ENCODE measurements at regions not wholly inside any gene's neighbourhood (a gene's known extent, or its start where the extent isn't known, plus 50 kb on each side); places are given as distances from the start of the nearest gene placed in this dataset.

DNA sequence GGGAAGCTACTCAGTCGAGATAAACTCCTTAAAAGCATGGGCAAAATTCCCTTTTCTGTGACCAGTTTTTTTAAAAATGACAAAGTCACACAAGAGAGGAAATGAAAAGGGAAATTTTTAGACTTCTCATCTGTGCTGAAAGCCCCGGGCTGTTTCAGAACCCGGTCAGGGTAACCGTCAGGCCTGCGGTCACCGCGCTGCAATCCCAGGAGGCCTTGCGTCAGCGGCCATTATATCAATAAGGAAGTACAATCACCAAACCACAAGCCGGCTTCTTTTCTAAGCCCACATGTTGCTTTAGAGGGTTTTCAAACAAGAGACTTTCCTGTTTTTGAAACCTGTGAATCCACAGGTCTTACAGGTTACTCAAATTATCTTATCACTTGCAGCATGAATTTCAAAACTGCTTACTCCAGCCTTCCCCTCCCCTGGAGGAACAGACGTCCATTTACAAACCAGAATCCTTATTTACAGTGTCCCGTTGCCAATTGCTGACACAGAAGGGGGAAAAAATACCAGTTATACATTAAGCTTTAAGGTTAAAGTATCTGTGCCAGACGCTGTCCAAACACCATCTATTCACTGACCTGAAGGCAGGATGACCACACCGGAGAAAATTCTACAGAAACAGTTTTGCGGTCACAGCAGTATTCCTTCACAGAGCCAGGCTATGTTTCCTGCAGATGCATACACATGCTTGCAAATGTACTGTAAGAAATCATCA is 165.3 kb downstream of the TOMM20 start (continued):
- TF ChIP-seq, protein P1, sequence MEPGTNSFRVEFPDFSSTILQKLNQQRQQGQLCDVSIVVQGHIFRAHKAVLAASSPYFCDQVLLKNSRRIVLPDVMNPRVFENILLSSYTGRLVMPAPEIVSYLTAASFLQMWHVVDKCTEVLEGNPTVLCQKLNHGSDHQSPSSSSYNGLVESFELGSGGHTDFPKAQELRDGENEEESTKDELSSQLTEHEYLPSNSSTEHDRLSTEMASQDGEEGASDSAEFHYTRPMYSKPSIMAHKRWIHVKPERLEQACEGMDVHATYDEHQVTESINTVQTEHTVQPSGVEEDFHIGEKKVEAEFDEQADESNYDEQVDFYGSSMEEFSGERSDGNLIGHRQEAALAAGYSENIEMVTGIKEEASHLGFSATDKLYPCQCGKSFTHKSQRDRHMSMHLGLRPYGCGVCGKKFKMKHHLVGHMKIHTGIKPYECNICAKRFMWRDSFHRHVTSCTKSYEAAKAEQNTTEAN (CRISPR knock-in tag; IDR thresholded peaks at IDR 0.05) = no peak
- no peak for TF ChIP-seq SMC3 (conservative IDR thresholded peaks at IDR 0.05; ENCODE audit: insufficient read depth, low read depth, low read length)
- TF ChIP-seq CEBPG (CRISPR knock-in tag; IDR thresholded peaks at IDR 0.05) = peak; percentile 92
- peak; percentile 90 to 92 for TF ChIP-seq CEBPG (tag; conservative IDR thresholded peaks at IDR 0.05 in 1 of 2, IDR thresholded peaks at IDR 0.05 in 1 of 2)
- no peak for TF ChIP-seq SNRNP70 (optimal IDR thresholded peaks at IDR 0.05; ENCODE audit: low read depth, low read length)
- no peak for TF ChIP-seq ZNF444 (CRISPR knock-in tag; IDR thresholded peaks at IDR 0.05)
- no peak for TF ChIP-seq ETS2 (tag; IDR thresholded peaks at IDR 0.05; ENCODE audit: borderline replicate concordance, poor library complexity, severe bottlenecking)
- TF ChIP-seq ZNF239 (CRISPR knock-in tag; IDR thresholded peaks at IDR 0.05) = peak; percentile 87
- TF ChIP-seq RBM25 (IDR thresholded peaks at IDR 0.05; ENCODE audit: low read depth, low read length, severe bottlenecking) = no peak
- TF ChIP-seq FOXA1 (IDR thresholded peaks at IDR 0.05; ENCODE audit: borderline replicate concordance) = 0 out of 2 replicates have a peak, but pooled peaks have one; percentile 33
- no peak for TF ChIP-seq NONO (IDR thresholded peaks at IDR 0.05; ENCODE audit: low read depth in 2 of 2, low read length in 1 of 2)
- no peak for TF ChIP-seq FIP1L1 (IDR thresholded peaks at IDR 0.05; ENCODE audit: low read depth, low read length, poor library complexity, severe bottlenecking)
- no peak for TF ChIP-seq EZH2 (IDR thresholded peaks at IDR 0.05; ENCODE audit: borderline replicate concordance, low read depth, low read length)
- TF ChIP-seq ZNF232 (CRISPR knock-in tag; IDR thresholded peaks at IDR 0.05) = no peak
- no peak for TF ChIP-seq THAP7 (CRISPR knock-in tag; IDR thresholded peaks at IDR 0.05)
- no peak for TF ChIP-seq GTF2F1 (IDR thresholded peaks at IDR 0.05; ENCODE audit: low read depth, low read length)
- TF ChIP-seq, protein P2, sequence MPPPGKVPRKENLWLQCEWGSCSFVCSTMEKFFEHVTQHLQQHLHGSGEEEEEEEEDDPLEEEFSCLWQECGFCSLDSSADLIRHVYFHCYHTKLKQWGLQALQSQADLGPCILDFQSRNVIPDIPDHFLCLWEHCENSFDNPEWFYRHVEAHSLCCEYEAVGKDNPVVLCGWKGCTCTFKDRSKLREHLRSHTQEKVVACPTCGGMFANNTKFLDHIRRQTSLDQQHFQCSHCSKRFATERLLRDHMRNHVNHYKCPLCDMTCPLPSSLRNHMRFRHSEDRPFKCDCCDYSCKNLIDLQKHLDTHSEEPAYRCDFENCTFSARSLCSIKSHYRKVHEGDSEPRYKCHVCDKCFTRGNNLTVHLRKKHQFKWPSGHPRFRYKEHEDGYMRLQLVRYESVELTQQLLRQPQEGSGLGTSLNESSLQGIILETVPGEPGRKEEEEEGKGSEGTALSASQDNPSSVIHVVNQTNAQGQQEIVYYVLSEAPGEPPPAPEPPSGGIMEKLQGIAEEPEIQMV (tag; conservative IDR thresholded peaks at IDR 0.05; ENCODE audit: low read depth) = peak; percentile 85
- TF ChIP-seq ARHGAP35 (IDR thresholded peaks at IDR 0.05; ENCODE audit: partially characterized antibody) = no peak
- TF ChIP-seq ETV1 (tag; conservative IDR thresholded peaks at IDR 0.05; ENCODE audit: low read depth) = peak; percentile 67
- peak; percentile 88 for TF ChIP-seq ZNF76 (CRISPR knock-in tag; IDR thresholded peaks at IDR 0.05; ENCODE audit: borderline replicate concordance)
- peak; percentile 74 for TF ChIP-seq MECOM (CRISPR knock-in tag; IDR thresholded peaks at IDR 0.05)
- no peak for TF ChIP-seq E2F1 (CRISPR knock-in tag; IDR thresholded peaks at IDR 0.05)

All from K562 (cell line).